ENCODE measurements at regions not wholly inside any gene's neighbourhood (a gene's known extent, or its start where the extent isn't known, plus 50 kb on each side); places are given as distances from the start of the nearest gene placed in this dataset.

DNA sequence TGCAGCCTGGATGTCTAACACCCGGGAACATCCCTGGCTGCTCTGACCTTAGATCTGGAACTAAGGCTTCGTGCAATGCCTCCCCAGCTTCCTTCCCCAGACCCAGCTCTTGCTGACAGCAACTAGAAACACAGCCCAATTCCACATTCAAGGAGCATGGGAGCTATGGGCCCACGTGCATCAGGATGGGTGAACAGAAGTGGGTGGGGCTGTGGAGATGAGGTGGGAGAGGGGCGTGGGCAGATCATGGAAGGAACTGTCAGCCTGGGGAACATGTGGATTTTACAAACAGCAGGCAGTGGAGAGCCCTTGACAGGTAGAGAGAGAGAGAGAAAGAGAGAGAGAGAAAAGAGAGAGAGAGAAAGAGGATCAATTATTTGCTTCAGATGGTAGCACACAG lies 231.6 kb downstream of the MATN1 start:
- Histone ChIP-seq H3K4me3 (no peak overlapping the region), H3K27me3 (no peaks in the 10 kb centered on the region), H3K36me3 (no peaks in the 10 kb centered on the region), H3K9me3 (no peaks in the 10 kb centered on the region), H3K27ac (no peak overlapping the region), H3K4me1 (ENCODE audit: insufficient read depth) (no peaks in the 10 kb centered on the region)
- intact Hi-C loops (cut with DNase I), result no loop called here
- 61 to 63% (median 63%) methylated on average over 4 of the region's 4 CpGs for WGBS, 3 donors
- TF ChIP-seq EP300 (IDR thresholded peaks at IDR 0.05), result no peak
- no peak for TF ChIP-seq POLR2A (IDR thresholded peaks at IDR 0.05)
- TF ChIP-seq, protein P1, sequence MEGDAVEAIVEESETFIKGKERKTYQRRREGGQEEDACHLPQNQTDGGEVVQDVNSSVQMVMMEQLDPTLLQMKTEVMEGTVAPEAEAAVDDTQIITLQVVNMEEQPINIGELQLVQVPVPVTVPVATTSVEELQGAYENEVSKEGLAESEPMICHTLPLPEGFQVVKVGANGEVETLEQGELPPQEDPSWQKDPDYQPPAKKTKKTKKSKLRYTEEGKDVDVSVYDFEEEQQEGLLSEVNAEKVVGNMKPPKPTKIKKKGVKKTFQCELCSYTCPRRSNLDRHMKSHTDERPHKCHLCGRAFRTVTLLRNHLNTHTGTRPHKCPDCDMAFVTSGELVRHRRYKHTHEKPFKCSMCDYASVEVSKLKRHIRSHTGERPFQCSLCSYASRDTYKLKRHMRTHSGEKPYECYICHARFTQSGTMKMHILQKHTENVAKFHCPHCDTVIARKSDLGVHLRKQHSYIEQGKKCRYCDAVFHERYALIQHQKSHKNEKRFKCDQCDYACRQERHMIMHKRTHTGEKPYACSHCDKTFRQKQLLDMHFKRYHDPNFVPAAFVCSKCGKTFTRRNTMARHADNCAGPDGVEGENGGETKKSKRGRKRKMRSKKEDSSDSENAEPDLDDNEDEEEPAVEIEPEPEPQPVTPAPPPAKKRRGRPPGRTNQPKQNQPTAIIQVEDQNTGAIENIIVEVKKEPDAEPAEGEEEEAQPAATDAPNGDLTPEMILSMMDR (IDR thresholded peaks at IDR 0.05), result no peak
- DNase-seq, result no peak

GRCh38 chr1:30490554-30491053 lies 232.8 kb downstream of the MATN1 start:
- no peak for DNase-seq
- TF ChIP-seq EP300 (IDR thresholded peaks at IDR 0.05) (no peak), POLR2A (IDR thresholded peaks at IDR 0.05) (no peak)
- TF ChIP-seq, protein P1 (IDR thresholded peaks at IDR 0.05), result no peak
- Histone ChIP-seq H3K9me3 (no peaks in the 10 kb centered on the region), H3K27ac (no peak overlapping the region), H3K4me3 (no peak overlapping the region), H3K27me3 (no peaks in the 10 kb centered on the region), H3K36me3 (no peaks in the 10 kb centered on the region), H3K4me1 (ENCODE audit: insufficient read depth) (no peaks in the 10 kb centered on the region)
- intact Hi-C loops (cut with DNase I), result no loop called here
- 73 to 85% (median 77%) methylated on average over 3 of the region's 3 CpGs for WGBS, 3 donors

DNA sequence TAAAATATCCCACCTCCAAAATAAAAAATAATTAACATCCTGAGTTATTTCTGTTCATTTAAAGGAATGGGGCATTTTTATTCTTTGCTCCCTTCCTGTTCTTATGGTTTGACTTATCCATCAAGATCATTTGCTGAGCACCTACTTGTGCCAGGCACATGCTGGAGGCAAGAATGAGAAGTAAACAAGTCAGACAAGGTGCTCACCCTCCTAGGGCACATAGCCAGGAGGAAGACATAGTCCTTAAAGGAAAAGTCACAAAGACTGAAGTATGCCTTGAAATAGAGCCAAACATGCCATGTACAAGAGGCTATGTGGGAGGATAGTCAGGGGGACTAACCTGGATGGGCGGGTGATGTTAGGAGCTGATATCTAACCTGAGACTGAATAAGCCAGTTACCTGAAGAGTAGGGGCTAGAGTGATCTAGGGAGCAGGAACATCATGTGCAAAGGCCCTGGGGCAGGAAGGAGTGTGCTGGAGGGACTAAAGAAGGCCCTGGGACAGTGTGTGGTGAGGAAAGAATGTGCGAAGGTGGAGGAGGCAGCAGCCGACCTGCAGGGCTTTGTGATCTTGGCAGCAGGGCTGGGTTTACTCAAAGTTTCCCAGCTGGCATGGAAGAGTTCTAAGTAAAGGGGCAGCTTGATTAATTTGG lies 233.5 kb downstream of the MATN1 start:
- H3K27ac ChIP-seq, result no peak overlapping the region
- no peaks in the 10 kb centered on the region for H3K9me3 ChIP-seq
- intact Hi-C loops (cut with DNase I), result no loop called here
- 78 to 84% (median 78%) methylated on average over 3 of the region's 3 CpGs for WGBS, 3 donors
- H3K4me3 ChIP-seq, result no peak overlapping the region
- TF ChIP-seq EP300 (IDR thresholded peaks at IDR 0.05), result no peak
- TF ChIP-seq, protein P1 (IDR thresholded peaks at IDR 0.05), result no peak
- no peak for TF ChIP-seq POLR2A (IDR thresholded peaks at IDR 0.05)
- no peaks in the 10 kb centered on the region for H3K27me3 ChIP-seq
- no peak for DNase-seq
- no peaks in the 10 kb centered on the region for H3K36me3 ChIP-seq
- H3K4me1 ChIP-seq (ENCODE audit: insufficient read depth), result no peaks in the 10 kb centered on the region

DNA sequence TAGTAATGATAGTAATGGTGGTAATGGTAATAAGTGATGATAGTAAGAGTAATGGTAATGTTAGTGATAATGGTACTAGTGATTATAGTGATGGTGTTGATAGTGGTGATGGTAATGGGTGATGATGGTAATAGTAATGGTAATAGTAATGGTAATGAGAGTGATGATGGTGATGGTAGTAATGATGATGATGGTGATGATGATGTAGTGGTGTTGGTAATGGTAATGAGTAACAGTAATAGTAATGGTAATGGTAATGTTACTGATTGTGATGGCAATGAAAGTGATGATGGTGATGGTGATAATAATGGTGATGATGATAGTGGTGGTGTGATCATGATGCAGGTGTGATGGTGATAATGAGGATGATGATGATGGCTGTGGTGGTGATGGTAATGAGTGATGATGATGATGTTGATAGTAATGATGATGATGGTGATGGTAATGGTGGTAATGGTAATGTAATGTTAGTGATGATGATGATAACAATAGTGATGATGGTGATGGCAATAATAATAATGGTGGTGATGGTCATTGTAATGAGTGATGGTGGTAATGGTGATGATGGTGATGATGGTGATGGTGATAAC lies 235.0 kb downstream of the MATN1 start:
- TF ChIP-seq POLR2A (IDR thresholded peaks at IDR 0.05) (no peak), EP300 (IDR thresholded peaks at IDR 0.05) (no peak)
- TF ChIP-seq, protein P1 (IDR thresholded peaks at IDR 0.05), result no peak
- Histone ChIP-seq H3K4me1 (ENCODE audit: insufficient read depth) (no peaks in the 10 kb centered on the region), H3K36me3 (no peaks in the 10 kb centered on the region), H3K4me3 (no peak overlapping the region), H3K27ac (no peak overlapping the region), H3K9me3 (no peaks in the 10 kb centered on the region), H3K27me3 (no peaks in the 10 kb centered on the region)
- intact Hi-C loops (cut with DNase I), result no loop called here
- DNase-seq, result no peak

Data from ovary (tissue), 7 donors.